H1 (cell line): ENCODE measurements at regions not wholly inside any gene's neighbourhood (a gene's known extent, or its start where the extent isn't known, plus 50 kb on each side); places are given as distances from the start of the nearest gene placed in this dataset.

ENCODE experiments used
- GTF2F1 ChIP-seq: IDR thresholded peaks from 2 replicates; pipeline ENCODE4 v1.6.1; 2012; ENCODE audit warnings: low read depth, low read length, improper control_type of control experiment, borderline replicate concordance
- KDM1A ChIP-seq: fragments of 200-600, 300-600 bp; sonication (generic); IDR thresholded peaks from 2 replicates; pipeline ENCODE4 v1.7.1; 2016; ENCODE audit warnings: mild to moderate bottlenecking, low read length, borderline replicate concordance
- PHF8 ChIP-seq: fragments of 200-600 bp; sonication (generic); conservative IDR thresholded peaks from 2 replicates; pipeline ENCODE4 v1.7.1; 2012; ENCODE audit warnings: low read depth, mild to moderate bottlenecking, inconsistent platforms, low read length, moderate library complexity
- POLR2A ChIP-seq, 2 experiments: IDR thresholded peaks; 1 replicate in 1 of 2; 2 replicates in 1 of 2; pipeline ENCODE4 v1.6.1; 2011; ENCODE audit warnings: low read depth in 2 of 2, low read length in 2 of 2, mild to moderate bottlenecking in 2 of 2; ENCODE audit errors: control extremely low read depth in 1 of 2
- POLR2AphosphoS5 ChIP-seq: IDR thresholded peaks from 2 replicates; pipeline ENCODE4 v1.6.1; 2011; ENCODE audit warnings: low read depth, low read length
- TF ChIP-seq, protein P1 (sequence below), 3 experiments: IDR thresholded peaks; 1 replicate in 2 of 3; 2 replicates in 1 of 3; pipeline versions ENCODE4 v1.5.1 to v1.6.1; 2011; ENCODE audit warnings: low read length in 3 of 3, mild to moderate bottlenecking in 3 of 3, inconsistent platforms in 2 of 3, low read depth in 1 of 3, moderate library complexity in 1 of 3; ENCODE audit not compliant: insufficient read depth in 1 of 3; ENCODE audit errors: control extremely low read depth in 1 of 3
- TF ChIP-seq, protein P2 (sequence below): IDR thresholded peaks from 2 replicates; pipeline ENCODE4 v1.6.1; 2011; ENCODE audit warnings: low read depth, mild to moderate bottlenecking, low read length; ENCODE audit not compliant: insufficient read depth
- TF ChIP-seq, protein P3 (sequence below): IDR thresholded peaks from 2 replicates; pipeline ENCODE4 v1.6.1; 2012; ENCODE audit warnings: inconsistent platforms

DNA sequence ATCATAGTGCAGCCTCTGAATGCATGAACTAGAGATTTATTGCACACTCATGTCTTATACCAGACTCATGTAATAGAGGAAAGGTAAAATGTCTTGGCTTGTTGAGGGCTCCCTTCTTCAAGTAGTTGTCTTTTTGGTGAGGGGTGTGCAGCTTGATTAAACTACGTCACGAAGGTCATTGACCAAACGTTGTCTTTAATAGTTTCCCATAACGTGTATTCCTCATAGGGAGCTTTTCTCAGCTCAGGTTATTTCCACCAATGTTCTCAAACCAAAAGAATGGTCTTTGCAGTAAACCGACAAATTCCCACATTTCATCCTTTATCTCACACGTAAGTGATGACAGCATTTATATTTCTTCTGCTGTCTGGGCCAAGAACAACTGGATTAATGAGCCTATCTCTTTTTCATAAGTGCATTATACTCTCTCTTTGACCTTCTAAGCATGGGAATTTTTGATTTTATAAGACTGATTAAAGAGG, 547.7 kb upstream of the ZEB2 start:
- TF ChIP-seq, protein P1, sequence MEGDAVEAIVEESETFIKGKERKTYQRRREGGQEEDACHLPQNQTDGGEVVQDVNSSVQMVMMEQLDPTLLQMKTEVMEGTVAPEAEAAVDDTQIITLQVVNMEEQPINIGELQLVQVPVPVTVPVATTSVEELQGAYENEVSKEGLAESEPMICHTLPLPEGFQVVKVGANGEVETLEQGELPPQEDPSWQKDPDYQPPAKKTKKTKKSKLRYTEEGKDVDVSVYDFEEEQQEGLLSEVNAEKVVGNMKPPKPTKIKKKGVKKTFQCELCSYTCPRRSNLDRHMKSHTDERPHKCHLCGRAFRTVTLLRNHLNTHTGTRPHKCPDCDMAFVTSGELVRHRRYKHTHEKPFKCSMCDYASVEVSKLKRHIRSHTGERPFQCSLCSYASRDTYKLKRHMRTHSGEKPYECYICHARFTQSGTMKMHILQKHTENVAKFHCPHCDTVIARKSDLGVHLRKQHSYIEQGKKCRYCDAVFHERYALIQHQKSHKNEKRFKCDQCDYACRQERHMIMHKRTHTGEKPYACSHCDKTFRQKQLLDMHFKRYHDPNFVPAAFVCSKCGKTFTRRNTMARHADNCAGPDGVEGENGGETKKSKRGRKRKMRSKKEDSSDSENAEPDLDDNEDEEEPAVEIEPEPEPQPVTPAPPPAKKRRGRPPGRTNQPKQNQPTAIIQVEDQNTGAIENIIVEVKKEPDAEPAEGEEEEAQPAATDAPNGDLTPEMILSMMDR (IDR thresholded peaks at IDR 0.05; ENCODE audit: control extremely low read depth in 1 of 3, insufficient read depth in 1 of 3, low read depth in 1 of 3, low read length in 3 of 3): no peak
- TF ChIP-seq PHF8 (no peak), POLR2AphosphoS5 (no peak), GTF2F1 (no peak), POLR2A (IDR thresholded peaks at IDR 0.05; ENCODE audit: control extremely low read depth in 1 of 2, low read depth in 2 of 2, low read length in 2 of 2) (no peak), KDM1A (no peak)
- TF ChIP-seq, protein P2, sequence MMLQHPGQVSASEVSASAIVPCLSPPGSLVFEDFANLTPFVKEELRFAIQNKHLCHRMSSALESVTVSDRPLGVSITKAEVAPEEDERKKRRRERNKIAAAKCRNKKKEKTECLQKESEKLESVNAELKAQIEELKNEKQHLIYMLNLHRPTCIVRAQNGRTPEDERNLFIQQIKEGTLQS: no peak
- TF ChIP-seq, protein P3, sequence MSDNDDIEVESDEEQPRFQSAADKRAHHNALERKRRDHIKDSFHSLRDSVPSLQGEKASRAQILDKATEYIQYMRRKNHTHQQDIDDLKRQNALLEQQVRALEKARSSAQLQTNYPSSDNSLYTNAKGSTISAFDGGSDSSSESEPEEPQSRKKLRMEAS: no peak
